ENCODE measurements at regions not wholly inside any gene's neighbourhood (a gene's known extent, or its start where the extent isn't known, plus 50 kb on each side); places are given as distances from the start of the nearest gene placed in this dataset.

- DNase-seq: no peak
Observed at GRCh38 chr10:125505648-125506047, 177.3 kb downstream of the TEX36 start.

DNA sequence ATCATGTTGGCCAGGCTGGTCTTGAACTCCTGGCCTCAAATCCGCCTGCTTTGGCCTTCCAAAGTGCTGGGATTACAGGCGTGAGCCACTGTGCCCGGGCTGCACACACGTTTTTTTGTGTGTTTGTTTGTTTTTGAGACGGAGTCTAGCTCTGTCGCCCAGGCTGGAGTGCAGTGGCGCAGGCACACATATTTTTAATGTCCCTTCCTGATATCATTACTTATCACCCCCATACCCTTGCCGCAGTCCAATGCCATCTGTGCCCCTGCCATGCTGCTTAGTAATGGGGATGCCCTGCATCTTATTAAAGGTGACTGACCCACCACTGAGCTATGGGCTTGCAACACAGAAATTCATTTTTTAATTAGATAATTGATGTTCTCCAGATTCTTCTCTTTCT lies 180.7 kb downstream of the TEX36 start:
- DNase-seq: no peak

- no peak for DNase-seq
Observed at GRCh38 chr10:125495386-125495785, 187.6 kb downstream of the TEX36 start.

- DNase-seq: no peak
Observed at GRCh38 chr10:125494651-125495239, 188.2 kb downstream of the TEX36 start.

DNA sequence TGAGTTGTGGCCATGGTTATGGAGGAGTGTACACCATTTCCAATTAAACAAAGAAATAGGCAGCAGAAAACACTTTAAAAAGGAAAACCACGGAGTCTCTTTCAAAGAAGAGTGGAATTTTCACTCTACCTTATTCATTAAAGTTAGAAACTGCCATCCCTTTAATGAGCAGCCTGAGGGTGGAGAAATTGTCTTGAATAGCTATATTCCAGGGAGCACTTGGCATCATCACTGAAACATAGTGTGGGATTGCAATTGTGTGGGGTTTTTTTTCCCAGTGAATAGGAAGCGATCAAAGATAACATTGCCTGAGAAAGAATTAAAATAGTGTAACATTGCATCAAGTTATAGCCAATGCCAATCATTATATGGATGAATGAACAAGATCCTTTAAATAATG lies 191.6 kb downstream of the TEX36 start:
- no peak for DNase-seq

- DNase-seq: peak; percentile 38
Observed at GRCh38 chr10:125489731-125490130, 193.2 kb downstream of the TEX36 start.

DNA sequence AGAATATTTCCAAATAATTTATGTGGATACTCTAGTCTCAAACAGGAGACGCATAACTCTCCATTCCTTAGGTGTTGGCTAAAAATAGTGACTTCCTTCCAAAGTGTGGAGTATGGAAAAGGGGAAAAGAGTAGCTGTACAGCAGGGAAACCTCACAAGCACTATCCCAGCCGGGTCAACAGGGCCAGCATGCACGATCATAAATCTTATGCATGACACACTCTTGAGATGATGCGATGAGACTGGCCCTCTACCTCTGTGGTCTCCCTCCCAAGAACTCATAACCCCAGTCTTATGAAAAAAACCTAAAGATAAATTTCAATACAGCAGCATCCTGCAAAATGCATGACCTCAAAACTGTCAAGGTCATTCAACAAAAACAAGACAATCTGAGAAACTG lies 197.3 kb downstream of the TEX36 start:
- DNase-seq: no peak

- no peak for DNase-seq
Observed at GRCh38 chr10:125484035-125484732, 198.8 kb downstream of the TEX36 start.

DNA sequence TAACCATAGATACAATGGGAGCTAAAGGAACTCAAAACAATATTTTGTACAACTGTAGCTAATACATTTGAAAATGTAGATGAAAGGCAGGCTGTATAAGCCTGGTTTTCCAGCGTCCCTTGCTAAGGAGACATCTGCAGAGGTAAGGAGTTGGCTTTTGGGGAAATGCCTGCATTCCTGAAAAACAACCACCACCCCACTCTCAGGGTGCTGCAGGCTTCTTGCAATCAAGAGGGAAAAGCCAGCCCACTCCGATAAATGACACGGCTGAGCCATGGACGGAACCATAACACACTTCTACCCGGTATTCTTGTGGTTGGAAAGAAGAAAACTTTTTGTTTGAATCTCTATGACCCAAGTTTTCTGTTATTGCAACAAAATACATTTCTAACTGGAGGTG lies 200.3 kb downstream of the TEX36 start:
- no peak for DNase-seq

- no peak for DNase-seq
Observed at GRCh38 chr10:125482108-125482507, 200.9 kb downstream of the TEX36 start.

GRCh38 chr10:125479059-125479458 lies 203.9 kb downstream of the TEX36 start:
- DNase-seq: no peak

DNA sequence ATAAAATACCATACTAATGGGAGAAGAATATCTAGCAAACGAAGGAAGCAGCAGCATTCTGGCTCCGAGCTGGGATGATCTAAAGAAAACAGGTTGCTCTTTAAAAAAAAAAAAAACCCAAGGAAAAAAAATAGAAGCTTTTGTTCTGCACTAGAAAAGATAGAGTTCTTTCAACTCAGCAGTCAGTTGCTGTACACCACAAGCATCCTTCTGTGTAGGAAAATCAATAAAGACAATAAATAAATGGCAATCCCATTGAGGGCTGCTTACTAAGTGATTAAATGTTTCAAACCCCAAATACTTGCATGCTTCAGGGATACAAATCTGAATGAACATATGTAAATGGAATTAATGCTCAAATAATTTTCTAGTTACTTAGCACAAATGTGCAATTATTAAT lies 207.1 kb downstream of the TEX36 start:
- DNase-seq: no peak

GRCh38 chr10:125473143-125473793 lies 209.7 kb downstream of the TEX36 start:
- DNase-seq: no peak

DNA sequence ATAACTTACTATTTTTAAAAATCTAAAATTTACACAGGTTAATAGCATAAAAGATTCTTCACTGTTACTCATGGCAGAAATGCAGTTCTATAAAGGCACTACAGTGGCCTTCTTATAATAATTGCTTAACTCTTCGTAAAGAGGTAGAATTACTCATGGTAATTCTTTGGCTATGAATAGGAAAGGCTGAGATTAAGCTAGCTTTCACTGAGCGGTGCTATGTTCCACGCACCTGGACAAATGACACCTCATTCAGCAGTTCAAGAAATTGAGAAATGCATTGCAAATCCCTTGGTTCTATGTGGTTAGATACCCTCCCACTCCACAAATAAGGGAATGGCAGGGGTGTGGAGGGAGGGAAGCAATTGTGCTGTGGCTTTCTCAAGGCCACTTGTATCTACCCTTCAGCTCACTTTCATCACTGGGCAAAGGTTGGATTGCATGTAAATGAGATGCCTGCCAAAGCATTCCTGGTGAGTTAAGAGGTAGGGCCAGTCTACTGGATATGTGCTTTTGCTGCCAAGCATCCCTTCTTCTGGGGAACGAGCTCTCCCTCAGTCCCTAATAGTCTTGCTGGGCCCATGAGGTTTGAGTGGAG lies 210.9 kb downstream of the TEX36 start:
- DNase-seq: no peak

- no peak for DNase-seq
Observed at GRCh38 chr10:125468278-125468677, 214.7 kb downstream of the TEX36 start.

GRCh38 chr10:125466685-125467084 lies 216.3 kb downstream of the TEX36 start:
- DNase-seq: no peak

GRCh38 chr10:125462845-125463244 lies 220.1 kb downstream of the TEX36 start:
- no peak for DNase-seq

DNA sequence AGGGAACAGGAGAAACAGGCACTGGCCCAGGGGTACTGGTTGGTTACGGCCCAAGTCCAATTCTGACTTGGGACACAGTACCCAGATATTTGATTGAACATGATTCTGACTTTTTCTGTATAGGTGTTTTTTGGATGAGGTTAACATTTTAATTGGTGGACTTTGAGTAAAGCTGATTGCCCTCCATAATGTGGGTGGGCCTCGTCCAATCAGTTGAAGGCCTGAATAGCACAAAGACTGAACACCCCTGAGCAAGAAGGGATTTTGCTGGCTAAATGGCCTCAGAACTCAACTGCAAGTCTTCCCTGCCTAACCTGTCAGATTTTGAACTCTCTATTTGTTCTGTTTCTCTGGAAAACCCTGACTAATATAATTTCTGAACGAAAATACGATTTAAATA lies 222.6 kb downstream of the TEX36 start:
- DNase-seq: no peak

DNA sequence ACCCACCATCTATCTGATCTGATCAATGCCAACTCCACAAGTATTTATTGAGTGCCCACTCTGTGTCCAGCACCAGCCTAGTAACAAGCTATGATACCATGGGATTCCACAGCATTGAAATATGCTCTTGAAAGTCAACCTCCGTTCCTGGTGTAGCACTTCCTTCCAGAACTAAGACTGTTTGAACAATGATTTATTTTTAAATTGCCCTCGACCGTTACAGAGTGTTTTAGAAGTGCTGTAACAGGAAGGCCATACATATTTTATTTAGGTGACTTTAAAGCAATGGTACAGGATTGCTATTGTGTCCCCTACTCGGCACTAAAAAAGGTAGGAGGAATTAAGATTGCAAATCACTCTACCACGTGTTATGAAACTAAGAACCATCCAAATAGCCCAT lies 225.6 kb downstream of the TEX36 start:
- DNase-seq: no peak

- no peak for DNase-seq
Observed at GRCh38 chr10:125455855-125456254, 227.1 kb downstream of the TEX36 start.

DNA sequence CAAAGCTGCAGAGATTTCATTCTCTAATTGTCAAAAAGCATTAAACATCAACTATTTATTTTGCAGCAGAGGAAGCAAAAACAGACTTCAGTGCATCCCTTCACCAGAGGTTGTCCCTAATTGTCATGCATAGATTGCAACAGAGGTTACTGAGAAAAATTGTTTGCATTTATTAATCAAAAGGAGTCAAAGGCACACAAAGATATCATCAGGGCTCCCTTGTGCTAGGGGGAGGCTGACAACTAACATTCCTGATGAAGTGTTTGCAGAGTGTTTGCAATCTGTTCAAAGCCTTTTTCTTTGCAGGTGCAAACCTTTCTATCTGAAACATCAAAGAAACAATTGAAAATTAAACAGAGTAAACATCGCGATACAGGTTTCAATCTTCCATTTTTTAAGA lies 227.5 kb downstream of the TEX36 start:
- no peak for DNase-seq

DNA sequence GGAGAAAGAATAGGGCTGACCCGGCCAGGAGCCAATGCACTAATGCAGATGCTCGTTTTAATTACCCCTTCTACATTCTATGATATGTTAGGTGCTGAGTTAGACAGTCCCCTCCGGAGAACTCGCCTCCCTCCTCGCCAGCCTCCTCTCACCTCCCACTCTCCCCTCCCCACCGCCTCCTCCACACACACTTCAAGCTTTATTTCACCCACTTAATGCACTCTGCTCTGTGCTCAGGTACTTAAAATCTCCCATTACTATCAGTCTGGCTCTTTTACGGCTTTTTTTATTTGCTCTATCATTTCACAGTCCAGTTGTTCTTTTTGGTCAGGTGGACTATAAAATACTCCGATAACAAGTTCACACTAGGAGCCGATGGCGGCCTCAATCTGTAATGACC lies 231.6 kb downstream of the TEX36 start:
- DNase-seq: peak; percentile 62

GRCh38 chr10:125450218-125450617 lies 232.7 kb downstream of the TEX36 start:
- no peak for DNase-seq

DNA sequence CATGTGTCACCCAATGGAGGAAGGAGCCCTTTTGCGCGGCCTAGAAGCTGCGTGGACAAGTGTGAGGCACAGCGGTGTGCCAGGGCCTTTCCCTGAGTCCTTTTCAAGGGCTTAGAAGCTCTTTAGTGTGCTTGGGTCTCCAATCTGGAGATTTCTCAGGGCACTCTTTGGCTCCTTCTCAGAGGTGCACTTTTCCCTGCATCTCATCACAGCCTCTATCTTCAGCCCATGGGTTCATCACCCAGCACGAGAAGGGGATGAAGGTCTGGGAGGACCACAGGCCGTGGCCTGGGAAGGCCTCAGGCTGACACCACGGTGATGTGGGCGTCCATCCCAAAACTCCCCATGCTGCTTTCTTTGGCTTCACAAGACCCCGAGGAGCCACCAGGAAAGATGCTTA lies 233.4 kb downstream of the TEX36 start:
- DNase-seq: no peak

All from NCI-H1092 (cell line).